ENCODE measurements at regions not wholly inside any gene's neighbourhood (a gene's known extent, or its start where the extent isn't known, plus 50 kb on each side); places are given as distances from the start of the nearest gene placed in this dataset.

GRCh38 chr16:66052745-66053144, 313.7 kb upstream of the CDH5 start:
- no peak for TF ChIP-seq CTCF (IDR thresholded peaks at IDR 0.05)
- no peak for TF ChIP-seq POLR2A (IDR thresholded peaks at IDR 0.05)
